Astrocyte of the cerebellum (primary cell): ENCODE measurements at regions not wholly inside any gene's neighbourhood (a gene's known extent, or its start where the extent isn't known, plus 50 kb on each side); places are given as distances from the start of the nearest gene placed in this dataset.

Source experiments
- DNase-seq: peaks from one replicate; pipeline ENCODE4 v3.0.0-alpha.2; 2011; ENCODE audit warnings: low read depth
- H3K4me3 ChIP-seq: 2 replicates; pipeline ENCODE4 v1.5.1; 2011; ENCODE audit warnings: mild to moderate bottlenecking, low read depth, low read length, moderate library complexity
- CTCF ChIP-seq: IDR thresholded peaks from 2 replicates; pipeline ENCODE4 v1.5.1; 2012; ENCODE audit warnings: low read length, low read depth, moderate library complexity, mild to moderate bottlenecking; ENCODE audit errors: missing control alignments
- in situ Hi-C: cut with HindIII; loops from 2 replicates; pipeline ENCODE4 v1.10.0; 2017; ENCODE audit warnings: low sequenced_read_pairs

GRCh38 chr20:50242548-50242862 is 51.9 kb downstream of the CEBPB start:
- no peak for DNase-seq
- in situ Hi-C loops: no loop called here
- no peak for TF ChIP-seq CTCF
- no peak overlapping the region for H3K4me3 ChIP-seq

GRCh38 chr20:50242863-50243609 is 52.4 kb downstream of the CEBPB start:
- TF ChIP-seq CTCF: no peak
- H3K4me3 ChIP-seq: no peak overlapping the region
- in situ Hi-C loops: no loop called here
- DNase-seq: no peak

- in situ Hi-C loops: no loop called here
- TF ChIP-seq CTCF: no peak
- no peak for DNase-seq
- H3K4me3 ChIP-seq: no peak overlapping the region
Observed at GRCh38 chr20:50243610-50244351, 53.2 kb downstream of the CEBPB start.

GRCh38 chr20:50244352-50245149 is 53.9 kb downstream of the CEBPB start:
- no peak for DNase-seq
- in situ Hi-C loops: no loop called here
- no peak for TF ChIP-seq CTCF
- no peak overlapping the region for H3K4me3 ChIP-seq

GRCh38 chr20:50245498-50246366 is 55.1 kb downstream of the CEBPB start:
- DNase-seq: no peak
- in situ Hi-C loops: no loop called here
- no peak overlapping the region for H3K4me3 ChIP-seq
- TF ChIP-seq CTCF: no peak
